ENCODE measurements at regions not wholly inside any gene's neighbourhood (a gene's known extent, or its start where the extent isn't known, plus 50 kb on each side); places are given as distances from the start of the nearest gene placed in this dataset.
A peak's percentile ranks its signal among the peaks of the same experiment; 100 is the strongest.

DNA sequence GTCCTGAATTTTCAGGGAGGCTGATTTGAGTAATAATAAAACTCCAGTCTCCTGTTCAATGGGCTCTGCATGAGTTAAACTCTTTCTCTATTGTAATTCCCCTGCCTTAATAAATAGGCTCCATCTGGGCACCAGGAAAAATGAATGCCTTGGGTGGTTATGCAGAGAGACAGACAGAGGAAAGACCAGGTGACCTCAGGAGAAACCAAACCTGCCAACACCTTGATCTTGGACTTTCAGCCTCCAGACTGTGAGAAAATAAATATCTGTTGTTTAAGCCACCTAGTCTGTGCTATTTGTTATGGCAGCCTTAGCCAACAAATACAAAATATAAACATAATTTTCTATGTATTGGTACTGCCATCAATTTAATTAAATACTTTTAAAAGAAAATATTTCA lies 64.8 kb upstream of the RAP2B start:
- Histone ChIP-seq H3K4me1 (peaks cover 2 to 27% (median 16%) of the 10 kb centered on the region in 4 donors), H3K36me3 (no peaks in the 10 kb centered on the region), H3K27me3 (no peaks in the 10 kb centered on the region), H3K9me3 (no peaks in the 10 kb centered on the region), H3K27ac (peak overlapping the region; percentile 67 to 77 (median 70)), H3K4me3 (no peak overlapping the region)
- in situ Hi-C loops (cut with MboI; ENCODE audit: low pct_ligation_motif_present in 1 of 4, low pct_unique_long_range_greater_than_20kb in 1 of 4, low sequenced_read_pairs in 3 of 4): no loop called here
- intact Hi-C loops (cut with DNase I; ENCODE audit: low total_unique reads): no loop called here
- TF ChIP-seq POLR2AphosphoS5 (IDR thresholded peaks at IDR 0.05) (no peak), EP300 (IDR thresholded peaks at IDR 0.05; ENCODE audit: low read depth) (no peak), POLR2A (IDR thresholded peaks at IDR 0.05) (no peak)
- TF ChIP-seq, protein P1, sequence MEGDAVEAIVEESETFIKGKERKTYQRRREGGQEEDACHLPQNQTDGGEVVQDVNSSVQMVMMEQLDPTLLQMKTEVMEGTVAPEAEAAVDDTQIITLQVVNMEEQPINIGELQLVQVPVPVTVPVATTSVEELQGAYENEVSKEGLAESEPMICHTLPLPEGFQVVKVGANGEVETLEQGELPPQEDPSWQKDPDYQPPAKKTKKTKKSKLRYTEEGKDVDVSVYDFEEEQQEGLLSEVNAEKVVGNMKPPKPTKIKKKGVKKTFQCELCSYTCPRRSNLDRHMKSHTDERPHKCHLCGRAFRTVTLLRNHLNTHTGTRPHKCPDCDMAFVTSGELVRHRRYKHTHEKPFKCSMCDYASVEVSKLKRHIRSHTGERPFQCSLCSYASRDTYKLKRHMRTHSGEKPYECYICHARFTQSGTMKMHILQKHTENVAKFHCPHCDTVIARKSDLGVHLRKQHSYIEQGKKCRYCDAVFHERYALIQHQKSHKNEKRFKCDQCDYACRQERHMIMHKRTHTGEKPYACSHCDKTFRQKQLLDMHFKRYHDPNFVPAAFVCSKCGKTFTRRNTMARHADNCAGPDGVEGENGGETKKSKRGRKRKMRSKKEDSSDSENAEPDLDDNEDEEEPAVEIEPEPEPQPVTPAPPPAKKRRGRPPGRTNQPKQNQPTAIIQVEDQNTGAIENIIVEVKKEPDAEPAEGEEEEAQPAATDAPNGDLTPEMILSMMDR (IDR thresholded peaks at IDR 0.05): no peak
- no peak for DNase-seq

DNA sequence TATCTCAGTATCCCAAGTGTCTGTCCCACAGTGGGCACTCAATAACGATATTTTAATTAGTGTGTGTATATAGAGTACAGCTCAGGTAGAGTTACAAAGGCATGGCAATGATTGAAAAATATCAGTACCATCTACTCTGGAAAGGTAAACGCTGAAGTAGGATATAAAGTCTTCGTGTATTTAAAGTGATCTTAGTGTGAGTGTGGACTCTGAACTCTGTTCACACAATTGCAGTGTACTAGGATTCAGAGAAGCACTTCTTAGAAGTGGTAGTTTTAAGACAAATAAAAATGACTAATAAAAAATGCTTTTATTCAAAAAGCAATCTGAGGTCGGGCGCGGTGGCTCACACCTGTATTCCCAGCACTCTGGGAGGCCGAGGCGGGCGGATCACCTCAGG lies 62.9 kb upstream of the RAP2B start:
- intact Hi-C loops (cut with DNase I; ENCODE audit: low total_unique reads) (no loop called here), in situ Hi-C loops (cut with MboI; ENCODE audit: low pct_ligation_motif_present in 1 of 4, low pct_unique_long_range_greater_than_20kb in 1 of 4, low sequenced_read_pairs in 3 of 4) (no loop called here)
- no peaks in the 10 kb centered on the region for H3K9me3 ChIP-seq
- H3K36me3 ChIP-seq: no peaks in the 10 kb centered on the region
- peak overlapping the region; percentile 5 to 43 (median 37) for H3K27ac ChIP-seq
- WGBS, 2 donors (ENCODE audit: low coverage in 1 of 2): 51 to 61% methylated on average over 4 to 9 of the region's 9 CpGs
- no peaks in the 10 kb centered on the region for H3K27me3 ChIP-seq
- peaks cover 2 to 27% (median 16%) of the 10 kb centered on the region in 4 donors for H3K4me1 ChIP-seq
- peak; percentile 15 for DNase-seq
- no peak for TF ChIP-seq POLR2A (IDR thresholded peaks at IDR 0.05)
- TF ChIP-seq EP300 (IDR thresholded peaks at IDR 0.05; ENCODE audit: low read depth): no peak
- no peak for TF ChIP-seq POLR2AphosphoS5 (IDR thresholded peaks at IDR 0.05)
- TF ChIP-seq, protein P1 (IDR thresholded peaks at IDR 0.05): no peak
- no peak overlapping the region for H3K4me3 ChIP-seq

DNA sequence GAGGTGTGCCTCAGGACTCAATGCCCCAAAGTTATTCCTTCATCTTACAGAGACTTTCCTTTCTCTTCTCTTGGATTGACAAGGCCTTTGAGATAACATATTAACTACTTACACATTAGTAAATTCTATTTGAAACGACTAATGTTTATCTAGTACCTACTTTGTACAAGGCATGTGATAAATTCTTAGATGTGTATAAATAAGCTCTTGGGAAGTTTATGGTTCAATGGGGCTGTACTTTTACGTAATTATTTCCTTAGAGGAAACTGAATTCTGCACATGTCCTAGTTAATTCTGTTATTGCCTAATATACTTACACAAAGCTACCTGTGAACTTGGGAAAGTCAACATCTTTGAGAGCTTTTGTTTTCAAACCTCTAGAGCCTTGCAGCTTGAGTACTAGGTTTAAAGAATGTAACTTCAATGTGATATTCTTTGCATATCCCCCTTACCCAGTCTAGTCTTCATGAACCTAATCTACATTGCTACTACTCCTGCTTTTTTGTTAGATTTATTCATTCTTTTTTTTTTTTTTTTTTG lies 58.5 kb upstream of the RAP2B start:
- no peak overlapping the region for H3K27ac ChIP-seq
- no peaks in the 10 kb centered on the region for H3K36me3 ChIP-seq
- intact Hi-C loops (cut with DNase I; ENCODE audit: low total_unique reads) (no loop called here), in situ Hi-C loops (cut with MboI; ENCODE audit: low pct_ligation_motif_present in 1 of 4, low pct_unique_long_range_greater_than_20kb in 1 of 4, low sequenced_read_pairs in 3 of 4) (no loop called here)
- H3K27me3 ChIP-seq: no peaks in the 10 kb centered on the region
- 29 to 38% methylated on average over 2 of the region's 2 CpGs for WGBS, 2 donors (ENCODE audit: low coverage in 1 of 2)
- H3K4me3 ChIP-seq: no peak overlapping the region
- H3K4me1 ChIP-seq: peaks cover 0 to 6% (median 2%) of the 10 kb centered on the region in 4 donors
- TF ChIP-seq, protein P1 (IDR thresholded peaks at IDR 0.05): no peak
- no peak for TF ChIP-seq POLR2AphosphoS5 (IDR thresholded peaks at IDR 0.05)
- no peak for TF ChIP-seq EP300 (IDR thresholded peaks at IDR 0.05; ENCODE audit: low read depth)
- TF ChIP-seq POLR2A (IDR thresholded peaks at IDR 0.05): no peak
- H3K9me3 ChIP-seq: no peaks in the 10 kb centered on the region
- DNase-seq: no peak

DNA sequence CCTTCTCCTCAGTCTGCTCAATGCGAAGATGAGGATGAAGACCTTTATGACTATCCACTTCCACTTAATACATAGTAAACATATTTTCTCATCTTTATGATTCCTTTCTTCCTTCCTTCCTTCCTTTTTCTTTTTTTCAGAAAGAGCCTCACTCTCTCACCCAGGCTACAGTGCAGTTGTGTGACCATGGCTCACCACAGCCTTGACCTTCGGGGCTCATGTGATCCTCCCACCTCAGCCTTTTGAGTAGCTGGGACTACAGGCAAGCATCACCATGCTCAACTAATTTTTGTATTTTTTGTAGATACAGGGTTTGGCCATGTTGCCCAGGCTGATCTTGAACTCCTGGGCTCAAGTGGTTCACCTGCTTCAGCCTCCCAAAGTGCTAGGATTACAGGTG lies 52.0 kb upstream of the RAP2B start:
- Histone ChIP-seq H3K27me3 (no peaks in the 10 kb centered on the region), H3K4me1 (no peaks in the 10 kb centered on the region), H3K36me3 (no peaks in the 10 kb centered on the region), H3K4me3 (no peak overlapping the region), H3K27ac (no peak overlapping the region), H3K9me3 (no peaks in the 10 kb centered on the region)
- intact Hi-C loops (cut with DNase I; ENCODE audit: low total_unique reads): no loop called here
- in situ Hi-C loops (cut with MboI; ENCODE audit: low pct_ligation_motif_present in 1 of 4, low pct_unique_long_range_greater_than_20kb in 1 of 4, low sequenced_read_pairs in 3 of 4): no loop called here
- no peak for TF ChIP-seq POLR2AphosphoS5 (IDR thresholded peaks at IDR 0.05)
- TF ChIP-seq EP300 (IDR thresholded peaks at IDR 0.05; ENCODE audit: low read depth): no peak
- TF ChIP-seq, protein P1 (IDR thresholded peaks at IDR 0.05): no peak
- TF ChIP-seq POLR2A (IDR thresholded peaks at IDR 0.05): no peak
- WGBS, 2 donors (ENCODE audit: low coverage in 1 of 2): 93 to 100% methylated on average over 2 of the region's 2 CpGs
- no peak for DNase-seq

Measured in transverse colon (tissue), 4 donors.